ENCODE measurements at regions not wholly inside any gene's neighbourhood (a gene's known extent, or its start where the extent isn't known, plus 50 kb on each side); places are given as distances from the start of the nearest gene placed in this dataset.

DNA sequence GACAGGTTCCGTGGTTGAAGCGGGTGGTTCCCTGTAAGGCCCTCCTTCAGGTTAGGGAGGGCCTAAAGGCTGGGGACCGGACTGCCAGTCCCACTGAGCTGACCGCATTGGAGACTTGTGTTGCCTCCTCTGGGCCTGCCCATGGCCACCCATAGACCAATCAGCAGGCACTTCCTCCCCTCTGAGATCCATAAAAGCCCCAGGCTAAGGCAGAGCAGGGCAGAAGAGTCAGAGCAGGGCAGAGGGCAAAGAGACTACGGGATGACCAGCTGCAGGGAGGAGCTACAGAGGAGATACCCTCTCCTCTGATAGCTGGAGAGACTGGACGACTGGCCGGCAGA, 537.4 kb downstream of the TENT5A start:
- TF ChIP-seq, protein P1, sequence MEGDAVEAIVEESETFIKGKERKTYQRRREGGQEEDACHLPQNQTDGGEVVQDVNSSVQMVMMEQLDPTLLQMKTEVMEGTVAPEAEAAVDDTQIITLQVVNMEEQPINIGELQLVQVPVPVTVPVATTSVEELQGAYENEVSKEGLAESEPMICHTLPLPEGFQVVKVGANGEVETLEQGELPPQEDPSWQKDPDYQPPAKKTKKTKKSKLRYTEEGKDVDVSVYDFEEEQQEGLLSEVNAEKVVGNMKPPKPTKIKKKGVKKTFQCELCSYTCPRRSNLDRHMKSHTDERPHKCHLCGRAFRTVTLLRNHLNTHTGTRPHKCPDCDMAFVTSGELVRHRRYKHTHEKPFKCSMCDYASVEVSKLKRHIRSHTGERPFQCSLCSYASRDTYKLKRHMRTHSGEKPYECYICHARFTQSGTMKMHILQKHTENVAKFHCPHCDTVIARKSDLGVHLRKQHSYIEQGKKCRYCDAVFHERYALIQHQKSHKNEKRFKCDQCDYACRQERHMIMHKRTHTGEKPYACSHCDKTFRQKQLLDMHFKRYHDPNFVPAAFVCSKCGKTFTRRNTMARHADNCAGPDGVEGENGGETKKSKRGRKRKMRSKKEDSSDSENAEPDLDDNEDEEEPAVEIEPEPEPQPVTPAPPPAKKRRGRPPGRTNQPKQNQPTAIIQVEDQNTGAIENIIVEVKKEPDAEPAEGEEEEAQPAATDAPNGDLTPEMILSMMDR (IDR thresholded peaks at IDR 0.05; ENCODE audit: low read length), result no peak
- TF ChIP-seq EZH2 (IDR thresholded peaks at IDR 0.05; ENCODE audit: borderline replicate concordance, low read length), result no peak

All from OCI-LY1 (cell line).